SK-N-SH (cell line): ENCODE measurements at regions not wholly inside any gene's neighbourhood (a gene's known extent, or its start where the extent isn't known, plus 50 kb on each side); places are given as distances from the start of the nearest gene placed in this dataset.

ENCODE experiments used
- CTCF ChIP-seq: fragments of 200-600 bp; sonication (generic); IDR thresholded peaks from 2 replicates; pipeline ENCODE4 v1.6.1; 2017; ENCODE audit warnings: antibody characterized with exemption, mild to moderate bottlenecking, moderate library complexity
- MXI1 ChIP-seq: IDR thresholded peaks from 2 replicates; pipeline ENCODE4 v1.6.1; 2012; ENCODE audit warnings: mild to moderate bottlenecking, low read depth, low read length, improper control_type of control experiment
- SMC3 ChIP-seq: IDR thresholded peaks from 2 replicates; pipeline ENCODE4 v1.6.1; 2012; ENCODE audit warnings: low read depth, low read length, improper control_type of control experiment
- TEAD4 ChIP-seq: IDR thresholded peaks from 2 replicates; pipeline ENCODE4 v1.4.0; 2012; ENCODE audit warnings: mild to moderate bottlenecking, borderline replicate concordance; ENCODE audit not compliant: insufficient read depth

DNA sequence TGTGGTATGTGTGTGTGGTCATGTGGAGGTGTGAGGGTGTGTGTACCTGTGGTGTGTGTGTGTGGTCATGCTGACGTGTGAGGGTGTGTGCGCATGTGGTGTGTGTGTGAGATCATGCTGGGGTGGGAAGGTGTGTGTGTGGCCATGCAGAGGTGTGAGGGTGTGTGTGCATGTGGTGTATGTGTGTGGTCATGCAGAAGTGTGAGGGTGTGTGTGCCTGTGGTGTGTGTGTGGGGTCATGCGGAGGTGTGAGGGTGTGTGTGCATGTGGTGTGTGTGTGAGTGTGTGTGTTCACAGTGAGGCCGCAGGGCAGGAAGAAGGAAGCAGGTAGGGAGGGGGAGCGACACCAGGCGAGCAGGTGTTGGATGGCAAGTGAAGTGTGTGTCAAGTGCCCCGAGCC lies 259.0 kb downstream of the LOXHD1 start:
- TF ChIP-seq TEAD4, result no peak
- TF ChIP-seq CTCF, result no peak
- no peak for TF ChIP-seq MXI1
- TF ChIP-seq SMC3, result no peak
